HG03575 (cell line): ENCODE measurements at regions not wholly inside any gene's neighbourhood (a gene's known extent, or its start where the extent isn't known, plus 50 kb on each side); places are given as distances from the start of the nearest gene placed in this dataset.

Source experiments
- ATAC-seq: cut with Tn5 transposase; IDR thresholded peaks from one replicate; pipeline ENCODE4 v1.9.1; 2021; ENCODE audit not compliant: unreplicated experiment, insufficient number of reproducible peaks, low FRiP score; ENCODE audit errors: extremely low read depth

- no peak for ATAC-seq
Observed at GRCh38 chr14:46788994-46789393, 137.4 kb upstream of the RPL10L start.

GRCh38 chr14:46782281-46782680 lies 130.7 kb upstream of the RPL10L start:
- no peak for ATAC-seq

GRCh38 chr14:46769292-46769691 lies 117.7 kb upstream of the RPL10L start:
- peak; percentile 98 for ATAC-seq

GRCh38 chr14:46747001-46747652 lies 95.5 kb upstream of the RPL10L start:
- no peak for ATAC-seq

GRCh38 chr14:46734286-46734685 lies 82.7 kb upstream of the RPL10L start:
- ATAC-seq = no peak

GRCh38 chr14:46717211-46717610 lies 65.6 kb upstream of the RPL10L start:
- ATAC-seq = no peak
